Mucosa of rectum (tissue), 2 donors: ENCODE measurements at regions not wholly inside any gene's neighbourhood (a gene's known extent, or its start where the extent isn't known, plus 50 kb on each side); places are given as distances from the start of the nearest gene placed in this dataset.

Experiments
- H3K27ac ChIP-seq, 2 donors: one replicate each; pipeline ENCODE4 v1.7.0; 2013; ENCODE audit warnings: inconsistent platforms in 2 of 2, low read depth in 2 of 2, low read length in 2 of 2
- H3K27me3 ChIP-seq, 2 donors: one replicate each; pipeline ENCODE4 v1.7.0; 2013; ENCODE audit warnings: low read length in 2 of 2; ENCODE audit not compliant: control insufficient read depth in 2 of 2, insufficient read depth in 2 of 2
- H3K36me3 ChIP-seq, 2 donors: one replicate each; pipeline ENCODE4 v1.7.0; 2013; ENCODE audit warnings: low read length in 2 of 2; ENCODE audit not compliant: control insufficient read depth in 2 of 2, insufficient read depth in 2 of 2
- H3K4me1 ChIP-seq, 2 donors: one replicate each; pipeline ENCODE4 v1.7.0; 2013; ENCODE audit warnings: low read length in 2 of 2, mild to moderate bottlenecking in 1 of 2; ENCODE audit not compliant: control insufficient read depth in 2 of 2, insufficient read depth in 2 of 2
- H3K4me3 ChIP-seq, 2 donors: one replicate each; pipeline ENCODE4 v1.7.0; 2013; ENCODE audit warnings: low read length in 2 of 2
- H3K9ac ChIP-seq, 2 donors: one replicate each; pipeline ENCODE4 v1.7.0; 2013; ENCODE audit warnings: low read length in 2 of 2, low read depth in 1 of 2, mild to moderate bottlenecking in 1 of 2
- H3K9me3 ChIP-seq, 2 donors: one replicate each; pipeline ENCODE4 v1.7.0; 2013; ENCODE audit warnings: low read length in 2 of 2; ENCODE audit not compliant: control insufficient read depth in 2 of 2
- donor health status: healthy.
- donor health status: Normal muscosa, but diverticular disease.

- no peak overlapping the region for H3K27ac ChIP-seq
- no peak overlapping the region for H3K9ac ChIP-seq
- H3K9me3 ChIP-seq, result peaks cover 0 to 2% of the 10 kb centered on the region in 2 donors
- H3K4me1 ChIP-seq, result peaks cover 11 to 17% of the 10 kb centered on the region in 2 donors
- no peak overlapping the region for H3K4me3 ChIP-seq
- no peaks in the 10 kb centered on the region for H3K36me3 ChIP-seq
- H3K27me3 ChIP-seq, result no peaks in the 10 kb centered on the region
These were observed 493.9 kb downstream of the MN1 start for GRCh38 chr22:27307545-27308247.

GRCh38 chr22:27308513-27308912 is 493.0 kb downstream of the MN1 start:
- Histone ChIP-seq H3K36me3 (no peaks in the 10 kb centered on the region), H3K9me3 (peaks cover 0 to 2% of the 10 kb centered on the region in 2 donors), H3K27me3 (no peaks in the 10 kb centered on the region), H3K4me1 (peaks cover 16 to 23% of the 10 kb centered on the region in 2 donors), H3K4me3 (no peak overlapping the region), H3K9ac (no peak overlapping the region), H3K27ac (no peak overlapping the region)

- no peak overlapping the region for H3K9ac ChIP-seq
- no peak overlapping the region for H3K27ac ChIP-seq
- no peak overlapping the region for H3K4me3 ChIP-seq
- peaks cover 23 to 32% of the 10 kb centered on the region in 2 donors for H3K4me1 ChIP-seq
- H3K27me3 ChIP-seq, result no peaks in the 10 kb centered on the region
- H3K9me3 ChIP-seq, result peaks cover 0 to 2% of the 10 kb centered on the region in 2 donors
- H3K36me3 ChIP-seq, result no peaks in the 10 kb centered on the region
These were observed 491.9 kb downstream of the MN1 start for GRCh38 chr22:27309697-27310096.

GRCh38 chr22:27310966-27311697 is 490.4 kb downstream of the MN1 start:
- Histone ChIP-seq H3K27me3 (no peaks in the 10 kb centered on the region), H3K4me1 (peaks cover 36 to 46% of the 10 kb centered on the region in 2 donors), H3K36me3 (no peaks in the 10 kb centered on the region), H3K9me3 (peaks cover 0 to 2% of the 10 kb centered on the region in 2 donors), H3K9ac (no peak overlapping the region), H3K4me3 (no peak overlapping the region), H3K27ac (no peak overlapping the region)

- H3K27me3 ChIP-seq, result no peaks in the 10 kb centered on the region
- no peak overlapping the region for H3K4me3 ChIP-seq
- H3K36me3 ChIP-seq, result no peaks in the 10 kb centered on the region
- peaks cover 32 to 47% of the 10 kb centered on the region in 2 donors for H3K4me1 ChIP-seq
- no peak overlapping the region for H3K27ac ChIP-seq
- H3K9ac ChIP-seq, result no peak overlapping the region
- peaks cover 0 to 2% of the 10 kb centered on the region in 2 donors for H3K9me3 ChIP-seq
These were observed 489.6 kb downstream of the MN1 start for GRCh38 chr22:27311698-27312550.

GRCh38 chr22:27312565-27312964 is 489.0 kb downstream of the MN1 start:
- H3K27me3 ChIP-seq, result no peaks in the 10 kb centered on the region
- peaks cover 39 to 51% of the 10 kb centered on the region in 2 donors for H3K4me1 ChIP-seq
- no peak overlapping the region for H3K9ac ChIP-seq
- H3K27ac ChIP-seq, result no peak overlapping the region
- H3K9me3 ChIP-seq, result peaks cover 0 to 2% of the 10 kb centered on the region in 2 donors
- no peak overlapping the region for H3K4me3 ChIP-seq
- H3K36me3 ChIP-seq, result no peaks in the 10 kb centered on the region

GRCh38 chr22:27312966-27313855 is 488.3 kb downstream of the MN1 start:
- Histone ChIP-seq H3K36me3 (no peaks in the 10 kb centered on the region), H3K27ac (no peak overlapping the region), H3K4me1 (peaks cover 45 to 57% of the 10 kb centered on the region in 2 donors), H3K27me3 (no peaks in the 10 kb centered on the region), H3K4me3 (no peak overlapping the region), H3K9ac (no peak overlapping the region), H3K9me3 (peaks cover 0 to 2% of the 10 kb centered on the region in 2 donors)

GRCh38 chr22:27314276-27314807 is 487.2 kb downstream of the MN1 start:
- peak overlapping the region; percentile 18 to 57 for H3K27ac ChIP-seq
- peaks cover 53 to 65% of the 10 kb centered on the region in 2 donors for H3K4me1 ChIP-seq

GRCh38 chr22:27315833-27316232 is 485.7 kb downstream of the MN1 start:
- Histone ChIP-seq H3K27me3 (no peaks in the 10 kb centered on the region), H3K4me3 (no peak overlapping the region), H3K4me1 (peaks cover 53 to 64% of the 10 kb centered on the region in 2 donors), H3K27ac (no peak overlapping the region), H3K9me3 (no peaks in the 10 kb centered on the region), H3K9ac (no peak overlapping the region), H3K36me3 (no peaks in the 10 kb centered on the region)

More at GRCh38 chr22:27314276-27314807, 487.2 kb downstream of the MN1 start:
- Histone ChIP-seq H3K27me3 (no peaks in the 10 kb centered on the region), H3K9me3 (no peaks in the 10 kb centered on the region), H3K36me3 (no peaks in the 10 kb centered on the region), H3K9ac (no peak overlapping the region), H3K4me3 (no peak overlapping the region)
